ENCODE measurements at regions not wholly inside any gene's neighbourhood (a gene's known extent, or its start where the extent isn't known, plus 50 kb on each side); places are given as distances from the start of the nearest gene placed in this dataset.

DNA sequence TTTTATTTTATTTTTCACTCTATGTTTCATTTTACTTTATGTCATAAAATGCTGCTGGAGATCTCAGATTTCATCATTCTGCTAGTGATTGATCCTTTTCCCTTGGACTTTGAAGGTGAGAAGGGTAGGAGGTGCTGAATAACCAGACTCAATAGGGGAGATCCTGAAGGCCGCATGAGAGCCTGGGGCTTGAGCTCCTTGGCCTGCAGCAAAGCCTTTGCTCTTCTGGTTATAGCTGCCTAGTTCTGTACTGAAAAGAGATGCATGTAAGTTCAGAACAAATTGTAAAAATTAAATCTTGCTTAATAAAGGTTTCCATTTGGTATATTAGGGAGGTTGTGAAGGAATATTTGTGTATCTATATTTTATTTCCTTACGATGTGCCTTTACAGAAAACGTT lies 430.2 kb downstream of the QKI start:
- no peak for TF ChIP-seq ELF4 (IDR thresholded peaks at IDR 0.05)
- TF ChIP-seq, protein P1, sequence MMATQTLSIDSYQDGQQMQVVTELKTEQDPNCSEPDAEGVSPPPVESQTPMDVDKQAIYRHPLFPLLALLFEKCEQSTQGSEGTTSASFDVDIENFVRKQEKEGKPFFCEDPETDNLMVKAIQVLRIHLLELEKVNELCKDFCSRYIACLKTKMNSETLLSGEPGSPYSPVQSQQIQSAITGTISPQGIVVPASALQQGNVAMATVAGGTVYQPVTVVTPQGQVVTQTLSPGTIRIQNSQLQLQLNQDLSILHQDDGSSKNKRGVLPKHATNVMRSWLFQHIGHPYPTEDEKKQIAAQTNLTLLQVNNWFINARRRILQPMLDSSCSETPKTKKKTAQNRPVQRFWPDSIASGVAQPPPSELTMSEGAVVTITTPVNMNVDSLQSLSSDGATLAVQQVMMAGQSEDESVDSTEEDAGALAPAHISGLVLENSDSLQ (IDR thresholded peaks at IDR 0.05): no peak
- TF ChIP-seq FOXA1 (IDR thresholded peaks at IDR 0.05): no peak
- no peak for TF ChIP-seq TARDBP (IDR thresholded peaks at IDR 0.05)
- no peak for TF ChIP-seq BHLHE40 (IDR thresholded peaks at IDR 0.05; ENCODE audit: borderline replicate concordance)
- no peak for TF ChIP-seq SUZ12 (IDR thresholded peaks at IDR 0.05)
- TF ChIP-seq FOXM1 (IDR thresholded peaks at IDR 0.05; ENCODE audit: borderline replicate concordance): no peak
- no peak for TF ChIP-seq FOXK2 (IDR thresholded peaks at IDR 0.05)
- TF ChIP-seq HDGF (IDR thresholded peaks at IDR 0.05; ENCODE audit: borderline replicate concordance): no peak
- no peak for TF ChIP-seq L3MBTL2 (conservative IDR thresholded peaks at IDR 0.05)
- no peak for TF ChIP-seq ZNF384 (IDR thresholded peaks at IDR 0.05)
- no peak for TF ChIP-seq NFRKB (IDR thresholded peaks at IDR 0.05)

All from HEK293T (cell line).